ENCODE measurements at regions not wholly inside any gene's neighbourhood (a gene's known extent, or its start where the extent isn't known, plus 50 kb on each side); places are given as distances from the start of the nearest gene placed in this dataset.
A peak's percentile ranks its signal among the peaks of the same experiment; 100 is the strongest.

DNA sequence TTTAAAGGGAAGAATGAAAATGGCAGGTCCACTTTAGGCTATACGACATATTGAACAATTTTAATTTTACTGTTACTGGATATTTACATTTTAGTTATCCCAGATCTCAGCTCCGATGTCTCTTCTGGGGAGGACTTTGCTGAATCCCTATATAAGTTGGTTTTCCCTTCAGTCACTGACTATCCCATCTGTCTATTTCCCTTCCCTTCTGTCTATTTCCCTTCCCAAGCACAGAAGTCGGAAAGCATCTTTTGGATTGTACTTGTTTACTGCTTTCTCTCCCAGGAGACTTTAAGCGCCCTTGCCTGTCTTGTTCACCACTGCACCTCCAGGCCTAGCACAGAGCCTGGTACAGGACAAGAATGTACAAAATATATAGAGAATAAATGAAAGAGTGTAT is 165.8 kb upstream of the SALL4 start:
- Histone ChIP-seq H3F3A (ENCODE audit: control insufficient read depth, insufficient read depth) (no peaks in the 10 kb centered on the region), H3K36me3 (ENCODE audit: control insufficient read depth, low read length) (no peaks in the 10 kb centered on the region), H3K27me3 (ENCODE audit: control insufficient read depth, low read length) (no peaks in the 10 kb centered on the region), H3K27ac (ENCODE audit: low read depth, low read length) (no peak overlapping the region), H3K4me2 (ENCODE audit: low read length) (no peak overlapping the region), H3K4me3 (ENCODE audit: low read length) (no peak overlapping the region), H3K79me2 (ENCODE audit: control insufficient read depth, low read length) (no peaks in the 10 kb centered on the region), H4K20me1 (ENCODE audit: control insufficient read depth, insufficient read depth, low read depth, low read length) (no peaks in the 10 kb centered on the region), H3K4me1 (ENCODE audit: control insufficient read depth, low read length) (no peaks in the 10 kb centered on the region), H3K9me2 (replicated peaks; ENCODE audit: control insufficient read depth, low read length) (no peaks in the 10 kb centered on the region), H3K9me3 (ENCODE audit: control insufficient read depth, insufficient read depth, low read length) (no peaks in the 10 kb centered on the region)
- TF ChIP-seq EZH2phosphoT487 (IDR thresholded peaks at IDR 0.05; ENCODE audit: borderline replicate concordance, low read length), result no peak
- TF ChIP-seq, protein P1, sequence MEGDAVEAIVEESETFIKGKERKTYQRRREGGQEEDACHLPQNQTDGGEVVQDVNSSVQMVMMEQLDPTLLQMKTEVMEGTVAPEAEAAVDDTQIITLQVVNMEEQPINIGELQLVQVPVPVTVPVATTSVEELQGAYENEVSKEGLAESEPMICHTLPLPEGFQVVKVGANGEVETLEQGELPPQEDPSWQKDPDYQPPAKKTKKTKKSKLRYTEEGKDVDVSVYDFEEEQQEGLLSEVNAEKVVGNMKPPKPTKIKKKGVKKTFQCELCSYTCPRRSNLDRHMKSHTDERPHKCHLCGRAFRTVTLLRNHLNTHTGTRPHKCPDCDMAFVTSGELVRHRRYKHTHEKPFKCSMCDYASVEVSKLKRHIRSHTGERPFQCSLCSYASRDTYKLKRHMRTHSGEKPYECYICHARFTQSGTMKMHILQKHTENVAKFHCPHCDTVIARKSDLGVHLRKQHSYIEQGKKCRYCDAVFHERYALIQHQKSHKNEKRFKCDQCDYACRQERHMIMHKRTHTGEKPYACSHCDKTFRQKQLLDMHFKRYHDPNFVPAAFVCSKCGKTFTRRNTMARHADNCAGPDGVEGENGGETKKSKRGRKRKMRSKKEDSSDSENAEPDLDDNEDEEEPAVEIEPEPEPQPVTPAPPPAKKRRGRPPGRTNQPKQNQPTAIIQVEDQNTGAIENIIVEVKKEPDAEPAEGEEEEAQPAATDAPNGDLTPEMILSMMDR (IDR thresholded peaks at IDR 0.05; ENCODE audit: low read depth, low read length, poor library complexity, severe bottlenecking), result no peak

DNA sequence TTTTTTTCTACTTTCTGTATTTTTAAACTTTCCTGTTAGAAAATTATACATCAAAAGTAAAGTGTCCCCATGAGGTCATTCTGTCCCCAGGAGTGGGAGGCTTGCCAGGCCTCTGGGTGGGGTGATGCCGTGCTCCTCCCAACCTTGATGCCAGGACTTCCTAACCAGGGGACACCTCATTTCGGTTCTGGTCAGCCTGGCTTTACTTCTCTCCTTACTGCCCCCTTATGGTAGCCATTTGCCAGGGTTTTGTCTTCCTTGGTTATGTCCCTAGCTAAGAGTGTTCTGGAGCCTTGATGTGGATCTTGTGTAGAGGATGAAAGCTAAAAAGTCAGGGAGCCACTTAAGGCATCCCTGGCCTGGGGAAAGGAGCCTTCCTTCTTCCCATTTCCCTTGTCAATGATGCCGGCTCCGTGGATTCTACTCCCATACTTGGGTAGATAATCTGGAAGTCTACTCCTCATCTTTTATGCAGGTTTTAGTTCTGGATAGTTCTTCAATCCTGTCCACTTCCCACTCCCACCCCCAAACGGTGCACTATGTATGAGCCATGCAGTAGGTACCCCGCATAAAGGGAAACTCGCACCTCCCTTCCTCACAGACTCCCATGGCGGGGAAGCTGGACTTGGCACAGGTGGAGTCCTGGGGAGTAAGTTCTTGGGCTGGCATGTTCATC is 164.1 kb upstream of the SALL4 start:
- H3K79me2 ChIP-seq (ENCODE audit: control insufficient read depth, low read length), result no peaks in the 10 kb centered on the region
- no peaks in the 10 kb centered on the region for H3K27me3 ChIP-seq (ENCODE audit: control insufficient read depth, low read length)
- no peaks in the 10 kb centered on the region for H3K36me3 ChIP-seq (ENCODE audit: control insufficient read depth, low read length)
- TF ChIP-seq EZH2phosphoT487 (IDR thresholded peaks at IDR 0.05; ENCODE audit: borderline replicate concordance, low read length), result no peak
- TF ChIP-seq, protein P1 (IDR thresholded peaks at IDR 0.05; ENCODE audit: low read depth, low read length, poor library complexity, severe bottlenecking), result peak; percentile 41
- H3K4me3 ChIP-seq (ENCODE audit: low read length), result no peak overlapping the region
- no peaks in the 10 kb centered on the region for H3F3A ChIP-seq (ENCODE audit: control insufficient read depth, insufficient read depth)
- no peaks in the 10 kb centered on the region for H4K20me1 ChIP-seq (ENCODE audit: control insufficient read depth, insufficient read depth, low read depth, low read length)
- H3K4me2 ChIP-seq (ENCODE audit: low read length), result no peak overlapping the region
- H3K27ac ChIP-seq (ENCODE audit: low read depth, low read length), result no peak overlapping the region
- H3K9me3 ChIP-seq (ENCODE audit: control insufficient read depth, insufficient read depth, low read length), result no peaks in the 10 kb centered on the region
- H3K9me2 ChIP-seq (replicated peaks; ENCODE audit: control insufficient read depth, low read length), result no peaks in the 10 kb centered on the region
- H3K4me1 ChIP-seq (ENCODE audit: control insufficient read depth, low read length), result no peaks in the 10 kb centered on the region

DNA sequence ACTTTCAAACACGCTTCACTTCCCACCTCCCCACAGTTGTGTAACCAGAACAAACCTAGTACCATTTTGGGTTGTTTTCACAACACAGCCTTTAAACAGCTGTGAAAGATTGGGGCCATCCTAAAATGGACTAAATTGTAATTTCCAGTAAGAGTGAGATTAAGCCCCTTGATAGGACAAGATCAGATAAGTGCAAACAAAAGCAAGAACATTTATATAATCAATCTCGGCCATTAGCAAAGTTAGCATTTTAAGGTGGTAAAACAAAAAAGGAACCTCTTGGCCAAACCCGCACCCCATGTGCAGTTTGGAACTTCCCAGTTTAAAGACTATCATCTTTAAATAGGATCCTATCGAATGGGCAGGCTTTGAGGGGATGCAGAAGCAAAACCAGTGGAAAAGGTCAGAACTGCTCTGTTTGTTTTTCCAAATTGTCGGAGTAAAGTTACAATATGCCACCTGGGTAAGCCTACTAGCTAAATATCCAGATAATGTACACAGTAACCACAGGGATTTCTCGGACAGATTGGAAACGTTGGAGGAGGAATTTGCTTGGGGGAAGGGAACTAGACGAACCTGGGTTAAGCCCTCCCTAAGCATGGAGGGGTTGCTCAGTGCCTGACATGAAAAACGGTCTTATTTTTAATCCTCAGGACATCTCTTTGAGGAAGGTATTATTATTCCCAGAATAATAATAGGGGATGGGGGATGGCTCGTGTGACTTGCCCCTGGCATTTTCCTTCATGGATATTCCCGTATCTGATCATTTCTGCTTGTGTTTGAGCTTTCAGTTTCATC is 159.8 kb upstream of the SALL4 start:
- no peak overlapping the region for H3K4me2 ChIP-seq (ENCODE audit: low read length)
- H4K20me1 ChIP-seq (ENCODE audit: control insufficient read depth, insufficient read depth, low read depth, low read length), result no peaks in the 10 kb centered on the region
- no peak overlapping the region for H3K4me3 ChIP-seq (ENCODE audit: low read length)
- H3F3A ChIP-seq (ENCODE audit: control insufficient read depth, insufficient read depth), result no peaks in the 10 kb centered on the region
- H3K36me3 ChIP-seq (ENCODE audit: control insufficient read depth, low read length), result no peaks in the 10 kb centered on the region
- no peaks in the 10 kb centered on the region for H3K79me2 ChIP-seq (ENCODE audit: control insufficient read depth, low read length)
- no peak overlapping the region for H3K27ac ChIP-seq (ENCODE audit: low read depth, low read length)
- TF ChIP-seq, protein P1 (IDR thresholded peaks at IDR 0.05; ENCODE audit: low read depth, low read length, poor library complexity, severe bottlenecking), result no peak
- TF ChIP-seq EZH2phosphoT487 (IDR thresholded peaks at IDR 0.05; ENCODE audit: borderline replicate concordance, low read length), result no peak
- H3K9me2 ChIP-seq (replicated peaks; ENCODE audit: control insufficient read depth, low read length), result no peaks in the 10 kb centered on the region
- H3K4me1 ChIP-seq (ENCODE audit: control insufficient read depth, low read length), result no peaks in the 10 kb centered on the region
- H3K9me3 ChIP-seq (ENCODE audit: control insufficient read depth, insufficient read depth, low read length), result no peaks in the 10 kb centered on the region
- no peaks in the 10 kb centered on the region for H3K27me3 ChIP-seq (ENCODE audit: control insufficient read depth, low read length)
